Transverse colon (tissue), 4 donors: ENCODE measurements at regions not wholly inside any gene's neighbourhood (a gene's known extent, or its start where the extent isn't known, plus 50 kb on each side); places are given as distances from the start of the nearest gene placed in this dataset.

ENCODE experiments used
- DNase-seq: peaks from one replicate; pipeline ENCODE4 v3.0.0-alpha.2; 2019
- H3K27ac ChIP-seq, 4 donors: fragments of 200-600 bp; sonication (generic); 2 replicates each; pipeline ENCODE4 v1.5.1; 2016 to 2018; ENCODE audit warnings: inconsistent platforms in 4 of 4
- H3K27me3 ChIP-seq: fragments of 200-600 bp; sonication (generic); 2 replicates; pipeline ENCODE4 v1.5.1; 2017; ENCODE audit warnings: inconsistent platforms
- H3K36me3 ChIP-seq, 4 donors: fragments of 200-600 bp; sonication (generic); 2 replicates each; pipeline ENCODE4 v1.5.1; 2017 to 2019; ENCODE audit warnings: inconsistent platforms in 4 of 4
- H3K4me1 ChIP-seq, 4 donors: fragments of 200-600 bp; sonication (generic); 2 replicates each; pipeline ENCODE4 v1.5.1; 2017 to 2020; ENCODE audit warnings: inconsistent platforms in 4 of 4
- H3K4me3 ChIP-seq, 4 donors: fragments of 200-600 bp; sonication (generic); 1 replicate in 1 of 4; 2 replicates in 3 of 4; pipeline versions ENCODE4 v1.5.1 to v1.6.1; 2017 to 2019; ENCODE audit warnings: inconsistent platforms in 4 of 4
- H3K9me3 ChIP-seq, 2 donors: fragments of 200-600 bp; sonication (generic); 2 replicates each; pipeline ENCODE4 v1.5.1; 2017 to 2019; ENCODE audit warnings: inconsistent platforms in 2 of 2
- EP300 ChIP-seq: sonication (generic); formaldehyde crosslinking; IDR thresholded peaks from one replicate; pipeline ENCODE4 v1.6.1; 2017; ENCODE audit warnings: antibody characterized with exemption, low read depth
- POLR2A ChIP-seq: fragments of 450-650 bp; IDR thresholded peaks from one replicate; pipeline ENCODE4 v1.6.1; 2016; ENCODE audit warnings: antibody characterized with exemption, mild to moderate bottlenecking, moderate library complexity
- POLR2AphosphoS5 ChIP-seq, 3 donors: sonication (generic); formaldehyde crosslinking; IDR thresholded peaks; one replicate each; pipeline ENCODE4 v1.6.1; 2016; ENCODE audit warnings: antibody characterized with exemption in 3 of 3
- whole genome bisulfite sequencing, 2 donors: methylation state at CpG; one replicate each; pipeline ENCODE4 v1.1.5; 2018; ENCODE audit warnings: low coverage in 1 of 2; 5-methylcytosine and 5-hydroxymethylcytosine counted together
- in situ Hi-C, 4 donors: fragments of 200-750 bp; cut with MboI; loops; one replicate each; pipeline versions ENCODE4 v1.15.0 to v1.15.1; 2017; ENCODE audit warnings: low sequenced_read_pairs in 3 of 4, low pct_ligation_motif_present in 1 of 4, low pct_unique_long_range_greater_than_20kb in 1 of 4
- intact Hi-C: fragments of 100-400 bp; cut with DNase I; formaldehyde crosslinking; loops from one replicate; pipeline ENCODE4 v1.15.1; 2023; ENCODE audit warnings: low total_unique reads
- TF ChIP-seq, protein P1 (sequence below), 5 experiments: fragments of 200-600 bp in 3 of 5; fragments of 450-650 bp in 2 of 5; sonication (generic) in 3 of 5; IDR thresholded peaks; 1 replicate in 2 of 5; 2 replicates in 3 of 5; pipeline ENCODE4 v1.5.1; 2016 to 2017; ENCODE audit warnings: antibody characterized with exemption in 5 of 5, inconsistent platforms in 3 of 5, mild to moderate bottlenecking in 2 of 5, moderate library complexity in 1 of 5

DNA sequence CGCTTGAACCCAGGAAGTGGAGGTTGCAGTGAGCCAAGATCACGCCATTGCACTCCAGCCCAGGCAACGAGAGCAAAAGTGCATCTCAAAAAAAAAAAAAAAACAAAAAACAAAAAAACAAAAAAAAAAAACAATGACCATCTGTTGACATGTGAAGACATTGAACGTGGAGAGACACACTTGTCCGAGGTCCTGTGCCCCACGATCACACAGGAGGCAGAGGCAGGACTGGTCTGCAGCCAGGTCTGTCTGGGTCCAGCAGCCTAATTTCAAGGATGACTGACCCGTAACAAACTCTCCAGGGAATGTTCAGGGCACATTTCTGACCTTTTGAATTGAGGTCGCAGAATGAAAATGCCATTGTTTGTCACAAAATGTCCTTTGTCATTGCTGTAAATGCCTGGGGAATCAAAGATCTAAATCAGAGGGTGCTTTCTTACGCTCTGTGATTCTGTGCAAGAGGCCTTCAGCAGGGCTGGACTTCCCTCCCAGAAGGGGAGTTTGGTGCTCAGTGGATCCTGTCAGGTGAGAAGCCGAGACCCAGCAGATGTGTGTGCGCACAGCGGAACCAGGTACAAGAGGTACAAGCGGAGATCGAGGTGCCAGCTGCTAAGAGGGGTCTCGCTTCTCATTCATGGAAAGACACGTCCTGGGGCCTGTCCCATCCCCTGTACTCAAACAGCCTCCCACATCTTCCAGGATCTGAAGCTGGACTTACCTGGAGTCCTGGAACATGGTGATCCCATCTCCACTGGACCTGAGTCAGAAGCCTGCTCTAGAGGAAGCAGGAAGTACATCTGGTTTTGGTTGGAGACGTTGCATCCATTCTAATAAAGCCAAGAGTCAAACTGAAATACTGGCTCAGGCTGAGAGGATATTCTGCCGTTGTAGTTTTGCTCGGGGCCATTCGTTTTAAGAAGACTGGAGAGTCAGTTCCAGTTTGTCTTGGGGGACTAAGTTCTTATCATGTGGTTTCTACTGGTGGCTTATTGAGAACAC is 95.8 kb downstream of the IRF8 start:
- DNase-seq = no peak
- in situ Hi-C loops (no loop called here), intact Hi-C loops (no loop called here)
- H3K4me1 ChIP-seq = peaks cover 0 to 6% (median 0%) of the 10 kb centered on the region in 4 donors
- H3K9me3 ChIP-seq = no peaks in the 10 kb centered on the region
- no peak overlapping the region for H3K4me3 ChIP-seq
- TF ChIP-seq EP300 (no peak), POLR2A (no peak), POLR2AphosphoS5 (IDR thresholded peaks at IDR 0.05) (no peak)
- TF ChIP-seq, protein P1, sequence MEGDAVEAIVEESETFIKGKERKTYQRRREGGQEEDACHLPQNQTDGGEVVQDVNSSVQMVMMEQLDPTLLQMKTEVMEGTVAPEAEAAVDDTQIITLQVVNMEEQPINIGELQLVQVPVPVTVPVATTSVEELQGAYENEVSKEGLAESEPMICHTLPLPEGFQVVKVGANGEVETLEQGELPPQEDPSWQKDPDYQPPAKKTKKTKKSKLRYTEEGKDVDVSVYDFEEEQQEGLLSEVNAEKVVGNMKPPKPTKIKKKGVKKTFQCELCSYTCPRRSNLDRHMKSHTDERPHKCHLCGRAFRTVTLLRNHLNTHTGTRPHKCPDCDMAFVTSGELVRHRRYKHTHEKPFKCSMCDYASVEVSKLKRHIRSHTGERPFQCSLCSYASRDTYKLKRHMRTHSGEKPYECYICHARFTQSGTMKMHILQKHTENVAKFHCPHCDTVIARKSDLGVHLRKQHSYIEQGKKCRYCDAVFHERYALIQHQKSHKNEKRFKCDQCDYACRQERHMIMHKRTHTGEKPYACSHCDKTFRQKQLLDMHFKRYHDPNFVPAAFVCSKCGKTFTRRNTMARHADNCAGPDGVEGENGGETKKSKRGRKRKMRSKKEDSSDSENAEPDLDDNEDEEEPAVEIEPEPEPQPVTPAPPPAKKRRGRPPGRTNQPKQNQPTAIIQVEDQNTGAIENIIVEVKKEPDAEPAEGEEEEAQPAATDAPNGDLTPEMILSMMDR (IDR thresholded peaks at IDR 0.05) = no peak
- 86 to 97% methylated on average over 3 to 20 of the region's 20 CpGs for WGBS, 2 donors
- no peaks in the 10 kb centered on the region for H3K27me3 ChIP-seq
- no peak overlapping the region for H3K27ac ChIP-seq
- H3K36me3 ChIP-seq = no peaks in the 10 kb centered on the region

DNA sequence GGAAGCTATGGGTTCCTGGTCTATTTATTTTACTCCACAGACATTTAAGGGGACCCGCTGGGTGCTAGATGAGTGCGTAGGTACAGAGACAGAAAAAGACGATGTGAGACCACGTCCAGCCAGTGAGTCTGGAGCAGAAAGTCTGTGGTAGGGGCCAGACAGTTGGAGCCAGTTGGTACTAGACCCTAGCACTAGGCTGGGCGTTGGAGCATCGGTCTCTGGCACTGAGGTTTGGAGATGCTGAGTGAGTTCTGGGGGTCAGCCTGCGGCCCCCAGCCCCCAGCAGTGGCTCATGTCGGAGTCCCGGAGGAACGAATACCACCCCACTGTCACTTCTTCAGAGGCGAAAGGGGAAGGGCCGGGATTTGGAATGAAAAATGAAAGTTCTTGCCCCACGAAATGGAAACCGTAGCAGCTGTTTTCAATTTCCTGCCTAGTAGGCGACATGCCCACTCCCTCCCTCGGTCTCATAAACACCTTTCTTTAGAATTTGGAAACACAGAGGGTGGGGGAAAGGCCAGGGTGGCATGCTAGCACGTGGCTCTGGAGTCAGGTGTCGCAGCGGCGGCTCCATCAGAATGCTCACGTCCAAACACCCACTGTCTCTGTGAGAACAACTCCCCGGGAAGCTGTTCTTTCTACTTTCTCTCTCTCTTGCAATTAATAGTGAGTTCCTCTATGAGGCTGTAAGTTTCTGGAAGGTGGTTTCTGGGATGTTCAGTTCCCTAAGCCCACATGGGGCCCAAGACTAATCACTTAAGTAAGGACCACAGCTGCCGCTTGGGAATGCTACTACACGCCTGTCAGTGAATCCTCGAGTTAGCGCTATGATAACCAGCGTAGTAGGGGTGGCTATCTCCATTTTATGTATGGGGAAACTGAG is 96.8 kb downstream of the IRF8 start:
- no peak overlapping the region for H3K4me3 ChIP-seq
- H3K9me3 ChIP-seq = no peaks in the 10 kb centered on the region
- WGBS, 2 donors = 70 to 94% methylated on average over 10 to 27 of the region's 27 CpGs
- H3K27ac ChIP-seq = no peak overlapping the region
- in situ Hi-C loops = no loop called here
- no peaks in the 10 kb centered on the region for H3K36me3 ChIP-seq
- TF ChIP-seq POLR2A (no peak), POLR2AphosphoS5 (IDR thresholded peaks at IDR 0.05) (no peak), EP300 (no peak)
- TF ChIP-seq, protein P1 (IDR thresholded peaks at IDR 0.05) = no peak
- DNase-seq = no peak
- H3K27me3 ChIP-seq = no peaks in the 10 kb centered on the region
- H3K4me1 ChIP-seq = peaks cover 0 to 6% (median 0%) of the 10 kb centered on the region in 4 donors
- intact Hi-C loops = no loop called here

DNA sequence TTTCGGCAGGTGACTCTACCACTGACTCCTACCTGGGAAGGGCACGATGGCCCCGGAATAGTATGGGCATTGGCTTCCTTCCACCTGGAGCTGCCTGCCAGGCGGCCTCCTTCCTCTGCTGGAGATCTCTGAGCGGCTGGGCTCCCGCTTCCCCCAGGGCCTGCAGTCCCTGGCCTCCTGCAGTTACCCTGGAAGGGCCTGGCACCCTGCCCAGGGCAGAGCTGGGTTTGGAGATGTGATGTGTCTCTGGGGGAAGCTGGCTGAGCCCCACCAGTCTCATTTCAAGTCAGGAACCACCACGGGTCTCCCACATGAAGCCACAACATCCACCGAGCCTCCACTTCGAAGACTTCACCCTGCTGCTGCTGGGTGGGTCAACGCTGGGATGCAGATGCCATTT is 97.9 kb downstream of the IRF8 start:
- Histone ChIP-seq H3K27me3 (no peaks in the 10 kb centered on the region), H3K36me3 (no peaks in the 10 kb centered on the region), H3K9me3 (no peaks in the 10 kb centered on the region), H3K4me3 (no peak overlapping the region), H3K27ac (no peak overlapping the region), H3K4me1 (peaks cover 0 to 6% (median 0%) of the 10 kb centered on the region in 4 donors)
- WGBS, 2 donors = 83 to 87% methylated on average over 3 to 10 of the region's 10 CpGs
- intact Hi-C loops (no loop called here), in situ Hi-C loops (no loop called here)
- DNase-seq = no peak
- no peak for TF ChIP-seq POLR2AphosphoS5 (IDR thresholded peaks at IDR 0.05)
- no peak for TF ChIP-seq POLR2A
- no peak for TF ChIP-seq EP300
- TF ChIP-seq, protein P1 (IDR thresholded peaks at IDR 0.05) = no peak

DNA sequence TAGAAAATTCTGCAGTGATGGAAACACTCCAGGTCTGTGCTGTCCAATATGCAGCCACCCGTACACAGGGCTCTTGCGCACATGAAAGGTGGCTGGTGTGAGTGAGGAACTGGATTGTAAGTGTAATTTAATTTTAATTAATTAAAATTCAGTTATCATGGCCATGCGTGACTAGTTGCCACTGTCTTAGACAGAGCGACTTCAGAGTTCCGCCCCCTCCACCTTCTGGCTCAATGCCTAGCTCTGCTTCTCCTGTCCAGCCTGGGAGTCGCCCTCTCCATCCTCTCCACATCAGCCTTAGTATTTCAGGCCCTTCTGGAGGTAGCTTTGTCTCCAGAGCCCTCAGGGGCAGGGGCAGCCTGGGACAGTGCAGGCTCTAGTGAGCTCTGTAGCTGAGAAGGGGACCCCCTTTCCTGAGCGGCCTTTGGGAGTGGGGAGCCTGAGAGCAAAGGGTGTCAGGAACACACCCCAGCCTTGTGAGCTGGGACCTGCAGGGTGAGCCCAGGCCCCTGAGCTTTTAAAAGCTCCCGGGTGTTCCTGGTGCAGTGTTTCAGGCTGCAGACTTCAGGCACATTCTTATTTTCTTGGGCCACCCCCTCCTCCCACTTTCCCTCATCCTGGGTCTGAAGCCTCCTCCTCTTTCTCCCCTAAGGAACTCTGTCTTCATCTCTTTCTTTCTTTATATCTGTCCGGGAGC is 99.4 kb downstream of the IRF8 start:
- H3K36me3 ChIP-seq = no peaks in the 10 kb centered on the region
- peaks cover 0 to 6% (median 0%) of the 10 kb centered on the region in 4 donors for H3K4me1 ChIP-seq
- 49 to 86% methylated on average over 5 to 8 of the region's 9 CpGs for WGBS, 2 donors
- no peak for DNase-seq
- intact Hi-C loops = no loop called here
- H3K27ac ChIP-seq = no peak overlapping the region
- H3K4me3 ChIP-seq = no peak overlapping the region
- in situ Hi-C loops = no loop called here
- no peaks in the 10 kb centered on the region for H3K9me3 ChIP-seq
- no peak for TF ChIP-seq EP300
- TF ChIP-seq, protein P1 (IDR thresholded peaks at IDR 0.05) = no peak
- TF ChIP-seq POLR2A = no peak
- no peak for TF ChIP-seq POLR2AphosphoS5 (IDR thresholded peaks at IDR 0.05)
- H3K27me3 ChIP-seq = no peaks in the 10 kb centered on the region
